ENCODE measurements at regions not wholly inside any gene's neighbourhood (a gene's known extent, or its start where the extent isn't known, plus 50 kb on each side); places are given as distances from the start of the nearest gene placed in this dataset.

GRCh38 chr14:71695611-71696350 lies 236.4 kb upstream of the RGS6 start:
- Mint-ChIP-seq H3K36me3 (peaks cover 21 to 40% (median 22%) of the 10 kb centered on the region in 3 donors), H3K27me3 (no peaks in the 10 kb centered on the region), H3K27ac (no peak overlapping the region), H3K9me3 (no peaks in the 10 kb centered on the region), H3K4me1 (peaks cover 0 to 31% (median 21%) of the 10 kb centered on the region in 4 donors), H3K4me3 (no peak overlapping the region)
- no peak for DNase-seq
- ATAC-seq, result no peak
- POLR2A ChIA-PET, result no interaction called here

GRCh38 chr14:71698027-71698426 lies 234.2 kb upstream of the RGS6 start:
- no peak overlapping the region for H3K4me3 Mint-ChIP-seq
- H3K27ac Mint-ChIP-seq, result peak overlapping the region in 5 of 10 donors; percentile 9 to 57 (median 24)
- ATAC-seq, result peak in 1 of 2 donors; percentile 25
- peaks cover 14 to 44% (median 25%) of the 10 kb centered on the region in 3 donors for H3K36me3 Mint-ChIP-seq
- peak in 2 of 10 donors; percentile 2 to 9 for DNase-seq
- H3K4me1 Mint-ChIP-seq, result peaks cover 0 to 26% (median 16%) of the 10 kb centered on the region in 4 donors
- H3K9me3 Mint-ChIP-seq, result no peaks in the 10 kb centered on the region
- POLR2A ChIA-PET, result no interaction called here
- H3K27me3 Mint-ChIP-seq, result no peaks in the 10 kb centered on the region

GRCh38 chr14:71698673-71699072 lies 233.6 kb upstream of the RGS6 start:
- Mint-ChIP-seq H3K4me1 (peaks cover 0 to 20% (median 13%) of the 10 kb centered on the region in 4 donors), H3K27ac (peak overlapping the region in 1 of 10 donors; percentile 31), H3K4me3 (no peak overlapping the region), H3K27me3 (no peaks in the 10 kb centered on the region), H3K9me3 (no peaks in the 10 kb centered on the region), H3K36me3 (peaks cover 14 to 51% (median 28%) of the 10 kb centered on the region in 3 donors)
- ATAC-seq (no peak), DNase-seq (no peak)
- POLR2A ChIA-PET, result no interaction called here

GRCh38 chr14:71701990-71702389 lies 230.2 kb upstream of the RGS6 start:
- peaks cover 18 to 55% (median 38%) of the 10 kb centered on the region in 3 donors for H3K36me3 Mint-ChIP-seq
- ATAC-seq, result no peak
- peaks cover 0 to 11% (median 3%) of the 10 kb centered on the region in 4 donors for H3K4me1 Mint-ChIP-seq
- no peaks in the 10 kb centered on the region for H3K9me3 Mint-ChIP-seq
- peak overlapping the region in 1 of 10 donors; percentile 57 for H3K27ac Mint-ChIP-seq
- POLR2A ChIA-PET, result no interaction called here
- H3K27me3 Mint-ChIP-seq, result no peaks in the 10 kb centered on the region
- DNase-seq, result no peak
- no peak overlapping the region for H3K4me3 Mint-ChIP-seq

- H3K27me3 Mint-ChIP-seq, result no peaks in the 10 kb centered on the region
- DNase-seq (no peak), ATAC-seq (no peak)
- H3K36me3 Mint-ChIP-seq, result peaks cover 18 to 61% (median 43%) of the 10 kb centered on the region in 3 donors
- POLR2A ChIA-PET, result no interaction called here
- H3K27ac Mint-ChIP-seq, result peak overlapping the region in 1 of 10 donors; percentile 28
- peaks cover 0 to 5% (median 2%) of the 10 kb centered on the region in 4 donors for H3K4me1 Mint-ChIP-seq
- no peaks in the 10 kb centered on the region for H3K9me3 Mint-ChIP-seq
- H3K4me3 Mint-ChIP-seq, result no peak overlapping the region
Observed at GRCh38 chr14:71702786-71703185, 229.4 kb upstream of the RGS6 start.

- no peak overlapping the region for H3K27ac Mint-ChIP-seq
- no peak overlapping the region for H3K4me3 Mint-ChIP-seq
- no peaks in the 10 kb centered on the region for H3K27me3 Mint-ChIP-seq
- H3K9me3 Mint-ChIP-seq, result no peaks in the 10 kb centered on the region
- POLR2A ChIA-PET, result no interaction called here
- peaks cover 18 to 61% (median 43%) of the 10 kb centered on the region in 3 donors for H3K36me3 Mint-ChIP-seq
- no peak for DNase-seq
- H3K4me1 Mint-ChIP-seq, result peaks cover 0 to 3% (median 0%) of the 10 kb centered on the region in 4 donors
- ATAC-seq, result no peak
Observed at GRCh38 chr14:71703477-71703876, 228.8 kb upstream of the RGS6 start.

- Mint-ChIP-seq H3K27me3 (no peaks in the 10 kb centered on the region), H3K27ac (no peak overlapping the region), H3K36me3 (peaks cover 15 to 61% (median 41%) of the 10 kb centered on the region in 3 donors), H3K9me3 (no peaks in the 10 kb centered on the region), H3K4me1 (peaks cover 0 to 3% (median 0%) of the 10 kb centered on the region in 4 donors), H3K4me3 (no peak overlapping the region)
- no peak for DNase-seq
- ATAC-seq, result no peak
- POLR2A ChIA-PET, result no interaction called here
Observed at GRCh38 chr14:71704210-71704609, 228.0 kb upstream of the RGS6 start.

GRCh38 chr14:71705460-71705859 lies 226.8 kb upstream of the RGS6 start:
- POLR2A ChIA-PET, result no interaction called here
- Mint-ChIP-seq H3K4me1 (peaks cover 0 to 7% (median 0%) of the 10 kb centered on the region in 4 donors), H3K27me3 (no peaks in the 10 kb centered on the region), H3K9me3 (no peaks in the 10 kb centered on the region), H3K36me3 (peaks cover 8 to 63% (median 46%) of the 10 kb centered on the region in 3 donors), H3K27ac (peak overlapping the region in 4 of 10 donors; percentile 12 to 69 (median 44)), H3K4me3 (no peak overlapping the region)
- no peak for ATAC-seq
- DNase-seq, result no peak

GRCh38 chr14:71709076-71709475 lies 223.2 kb upstream of the RGS6 start:
- POLR2A ChIA-PET, result no interaction called here
- peaks cover 19 to 68% (median 45%) of the 10 kb centered on the region in 3 donors for H3K36me3 Mint-ChIP-seq
- ATAC-seq, result no peak
- H3K4me3 Mint-ChIP-seq, result no peak overlapping the region
- H3K27me3 Mint-ChIP-seq, result no peaks in the 10 kb centered on the region
- peaks cover 5 to 13% (median 9%) of the 10 kb centered on the region in 4 donors for H3K4me1 Mint-ChIP-seq
- DNase-seq, result no peak
- no peaks in the 10 kb centered on the region for H3K9me3 Mint-ChIP-seq
- H3K27ac Mint-ChIP-seq, result peak overlapping the region in 1 of 10 donors; percentile 23

- DNase-seq (no peak), ATAC-seq (no peak)
- Mint-ChIP-seq H3K27me3 (no peaks in the 10 kb centered on the region), H3K4me3 (no peak overlapping the region), H3K4me1 (peaks cover 5 to 13% (median 9%) of the 10 kb centered on the region in 4 donors), H3K36me3 (peaks cover 19 to 68% (median 43%) of the 10 kb centered on the region in 3 donors), H3K9me3 (no peaks in the 10 kb centered on the region), H3K27ac (no peak overlapping the region)
- POLR2A ChIA-PET, result no interaction called here
Observed at GRCh38 chr14:71709987-71710386, 222.2 kb upstream of the RGS6 start.

GRCh38 chr14:71711125-71711524 lies 221.1 kb upstream of the RGS6 start:
- Mint-ChIP-seq H3K36me3 (peaks cover 15 to 62% (median 41%) of the 10 kb centered on the region in 3 donors), H3K9me3 (no peaks in the 10 kb centered on the region), H3K27me3 (no peaks in the 10 kb centered on the region), H3K4me3 (no peak overlapping the region), H3K4me1 (peaks cover 5 to 13% (median 9%) of the 10 kb centered on the region in 4 donors), H3K27ac (peak overlapping the region in 8 of 10 donors; percentile 2 to 53 (median 48))
- POLR2A ChIA-PET, result no interaction called here
- DNase-seq, result peak in 4 of 10 donors; percentile 17 to 45 (median 30)
- peak in 1 of 2 donors; percentile 87 for ATAC-seq

- DNase-seq (no peak), ATAC-seq (no peak)
- no peaks in the 10 kb centered on the region for H3K9me3 Mint-ChIP-seq
- peak overlapping the region in 3 of 10 donors; percentile 33 to 53 (median 52) for H3K27ac Mint-ChIP-seq
- no peaks in the 10 kb centered on the region for H3K27me3 Mint-ChIP-seq
- POLR2A ChIA-PET, result no interaction called here
- H3K36me3 Mint-ChIP-seq, result peaks cover 15 to 66% (median 41%) of the 10 kb centered on the region in 3 donors
- peaks cover 5 to 13% (median 9%) of the 10 kb centered on the region in 4 donors for H3K4me1 Mint-ChIP-seq
- no peak overlapping the region for H3K4me3 Mint-ChIP-seq
Observed at GRCh38 chr14:71711619-71712018, 220.6 kb upstream of the RGS6 start.

GRCh38 chr14:71712478-71712877 lies 219.8 kb upstream of the RGS6 start:
- H3K36me3 Mint-ChIP-seq, result peaks cover 15 to 67% (median 44%) of the 10 kb centered on the region in 3 donors
- no peaks in the 10 kb centered on the region for H3K27me3 Mint-ChIP-seq
- H3K4me3 Mint-ChIP-seq, result no peak overlapping the region
- H3K9me3 Mint-ChIP-seq, result no peaks in the 10 kb centered on the region
- H3K27ac Mint-ChIP-seq, result peak overlapping the region in 1 of 10 donors; percentile 8
- DNase-seq (no peak), ATAC-seq (no peak)
- peaks cover 5 to 13% (median 9%) of the 10 kb centered on the region in 4 donors for H3K4me1 Mint-ChIP-seq
- POLR2A ChIA-PET, result no interaction called here

Measured in naive thymus-derived CD8-positive, alpha-beta T cell (primary cell).